Memory B cell (primary cell): ENCODE measurements at regions not wholly inside any gene's neighbourhood (a gene's known extent, or its start where the extent isn't known, plus 50 kb on each side); places are given as distances from the start of the nearest gene placed in this dataset.

Experiments
- ATAC-seq: fragments of 150-1000 bp; cut with Tn5 transposase; 2 replicates; pipeline ENCODE4 v1.10.0; 2021; ENCODE audit warnings: low read depth, mild to moderate bottlenecking, moderate library complexity
- DNase-seq, 2 donors: peaks; one replicate each; pipeline ENCODE4 v3.0.0; 2022; ENCODE audit warnings: low spot score in 2 of 2
- H3K27ac Mint-ChIP-seq: one replicate; pipeline ENCODE4 v1.8.0; 2022; ENCODE audit warnings: mild to moderate bottlenecking, moderate library complexity, mixed read lengths
- H3K27me3 Mint-ChIP-seq: one replicate; pipeline ENCODE4 v1.8.0; 2022; ENCODE audit warnings: mixed read lengths
- H3K36me3 Mint-ChIP-seq: one replicate; pipeline ENCODE4 v1.8.0; 2022; ENCODE audit warnings: mild to moderate bottlenecking, mixed read lengths
- H3K4me1 Mint-ChIP-seq: one replicate; pipeline ENCODE4 v1.8.0; 2022; ENCODE audit warnings: mixed read lengths
- H3K4me3 Mint-ChIP-seq: one replicate; pipeline ENCODE4 v1.8.0; 2022; ENCODE audit warnings: mild to moderate bottlenecking, moderate library complexity, mixed read lengths
- H3K9me3 Mint-ChIP-seq: one replicate; pipeline ENCODE4 v1.8.0; 2022; ENCODE audit warnings: mixed read lengths

- H3K27me3 Mint-ChIP-seq: no peaks in the 10 kb centered on the region
- no peak overlapping the region for H3K4me3 Mint-ChIP-seq
- H3K36me3 Mint-ChIP-seq: no peaks in the 10 kb centered on the region
- H3K9me3 Mint-ChIP-seq: peaks cover 2% of the 10 kb centered on the region
- no peaks in the 10 kb centered on the region for H3K4me1 Mint-ChIP-seq
- DNase-seq: no peak
- H3K27ac Mint-ChIP-seq: no peak overlapping the region
- no peak for ATAC-seq
Observed at GRCh38 chr13:22403144-22403543, 732.3 kb downstream of the FGF9 start.

DNA sequence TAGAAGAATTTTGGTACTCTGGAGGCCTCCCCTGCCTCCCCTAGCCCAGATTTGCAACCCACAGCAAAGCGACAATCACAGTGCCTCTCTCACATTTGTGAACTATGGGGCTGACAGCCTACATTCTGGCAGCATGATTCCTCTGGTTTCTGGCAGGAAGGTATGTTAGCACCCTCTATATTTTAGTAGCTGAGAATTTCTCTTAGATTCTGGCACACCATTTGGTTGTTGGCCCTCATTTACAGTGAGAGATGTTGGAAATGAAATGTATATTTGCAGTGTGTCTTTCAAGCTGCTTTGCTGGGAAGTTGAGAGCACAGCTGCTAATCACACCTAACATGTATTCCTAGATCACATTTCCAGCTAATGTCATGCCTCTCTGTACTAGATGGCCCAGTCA, 735.0 kb downstream of the FGF9 start:
- no peaks in the 10 kb centered on the region for H3K27me3 Mint-ChIP-seq
- DNase-seq: no peak
- peaks cover 3% of the 10 kb centered on the region for H3K9me3 Mint-ChIP-seq
- H3K27ac Mint-ChIP-seq: no peak overlapping the region
- H3K4me3 Mint-ChIP-seq: no peak overlapping the region
- no peak for ATAC-seq
- H3K36me3 Mint-ChIP-seq: no peaks in the 10 kb centered on the region
- no peaks in the 10 kb centered on the region for H3K4me1 Mint-ChIP-seq

GRCh38 chr13:22412452-22412851, 741.6 kb downstream of the FGF9 start:
- no peak overlapping the region for H3K27ac Mint-ChIP-seq
- DNase-seq (no peak), ATAC-seq (no peak)
- H3K27me3 Mint-ChIP-seq: no peaks in the 10 kb centered on the region
- no peak overlapping the region for H3K4me3 Mint-ChIP-seq
- H3K4me1 Mint-ChIP-seq: no peaks in the 10 kb centered on the region
- H3K9me3 Mint-ChIP-seq: peaks cover 16% of the 10 kb centered on the region
- no peaks in the 10 kb centered on the region for H3K36me3 Mint-ChIP-seq

DNA sequence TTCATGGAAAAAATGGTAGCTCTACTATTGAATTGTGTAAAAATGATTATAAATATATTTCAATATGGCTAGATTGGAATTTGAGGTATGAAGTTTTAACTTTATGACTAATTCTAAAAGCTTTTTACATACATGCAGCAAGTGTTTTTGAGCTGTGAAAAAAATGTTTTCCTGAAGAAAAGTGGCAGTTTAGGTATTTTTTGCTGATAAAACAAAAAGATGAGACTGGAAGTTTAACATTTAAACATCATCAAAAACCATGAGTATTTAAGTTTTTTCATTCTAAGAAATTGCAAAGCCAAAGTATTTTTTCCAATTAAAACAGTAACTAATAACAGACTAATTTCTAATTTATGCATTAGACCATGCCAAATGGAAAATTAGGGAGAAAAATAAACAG, 751.1 kb downstream of the FGF9 start:
- H3K4me1 Mint-ChIP-seq: no peaks in the 10 kb centered on the region
- H3K27me3 Mint-ChIP-seq: no peaks in the 10 kb centered on the region
- H3K27ac Mint-ChIP-seq: no peak overlapping the region
- ATAC-seq (no peak), DNase-seq (no peak)
- no peak overlapping the region for H3K4me3 Mint-ChIP-seq
- H3K9me3 Mint-ChIP-seq: peaks cover 3% of the 10 kb centered on the region
- peaks cover 2% of the 10 kb centered on the region for H3K36me3 Mint-ChIP-seq

- ATAC-seq (no peak), DNase-seq (no peak)
- H3K36me3 Mint-ChIP-seq: peaks cover 2% of the 10 kb centered on the region
- no peak overlapping the region for H3K4me3 Mint-ChIP-seq
- H3K27ac Mint-ChIP-seq: no peak overlapping the region
- H3K27me3 Mint-ChIP-seq: no peaks in the 10 kb centered on the region
- peaks cover 3% of the 10 kb centered on the region for H3K9me3 Mint-ChIP-seq
- no peaks in the 10 kb centered on the region for H3K4me1 Mint-ChIP-seq
Observed at GRCh38 chr13:22422712-22423111, 751.8 kb downstream of the FGF9 start.

DNA sequence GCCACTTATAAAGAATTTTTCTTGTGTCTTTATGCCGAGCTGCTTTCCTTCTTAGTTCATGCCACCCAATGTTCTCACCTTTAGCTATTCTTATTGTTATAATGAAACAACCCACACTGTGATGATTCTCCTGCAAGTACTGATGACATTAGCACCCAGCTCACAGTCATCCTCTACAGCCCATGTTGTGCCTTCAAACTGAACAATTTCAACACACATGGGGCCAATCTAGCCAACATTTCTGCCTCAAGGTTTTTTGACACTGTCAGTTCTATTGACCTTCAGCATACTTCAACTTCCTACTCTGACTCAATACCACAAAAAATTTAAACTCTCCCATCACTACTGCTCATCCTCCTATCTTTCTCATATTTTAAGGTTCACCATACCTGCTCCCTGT, 752.4 kb downstream of the FGF9 start:
- DNase-seq: no peak
- H3K9me3 Mint-ChIP-seq: peaks cover 3% of the 10 kb centered on the region
- ATAC-seq: no peak
- no peaks in the 10 kb centered on the region for H3K27me3 Mint-ChIP-seq
- H3K4me3 Mint-ChIP-seq: no peak overlapping the region
- H3K27ac Mint-ChIP-seq: no peak overlapping the region
- H3K36me3 Mint-ChIP-seq: peaks cover 2% of the 10 kb centered on the region
- H3K4me1 Mint-ChIP-seq: no peaks in the 10 kb centered on the region

GRCh38 chr13:22425087-22425486, 754.2 kb downstream of the FGF9 start:
- ATAC-seq (no peak), DNase-seq (no peak)
- peaks cover 2% of the 10 kb centered on the region for H3K36me3 Mint-ChIP-seq
- H3K27me3 Mint-ChIP-seq: no peaks in the 10 kb centered on the region
- H3K9me3 Mint-ChIP-seq: peaks cover 3% of the 10 kb centered on the region
- no peak overlapping the region for H3K4me3 Mint-ChIP-seq
- H3K27ac Mint-ChIP-seq: no peak overlapping the region
- no peaks in the 10 kb centered on the region for H3K4me1 Mint-ChIP-seq

DNA sequence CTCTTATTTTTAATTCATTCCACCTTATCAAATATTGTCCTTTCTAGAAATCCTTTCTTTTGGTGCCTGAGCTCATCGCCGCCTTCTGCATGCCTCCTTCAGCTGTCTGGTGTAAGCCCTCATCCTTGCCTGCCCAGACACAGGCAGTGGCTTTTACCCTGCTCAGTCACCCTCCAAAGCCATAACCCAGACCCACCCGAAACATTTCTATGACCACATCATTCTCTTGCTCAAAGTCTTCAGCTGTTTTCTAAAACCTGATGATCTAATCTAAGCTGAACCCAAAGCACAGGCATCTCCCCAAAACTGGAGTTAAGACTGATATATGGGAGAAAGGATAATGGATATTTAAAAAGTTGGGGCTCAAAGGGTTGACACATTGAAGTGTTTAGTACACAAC, 753.7 kb upstream of the SGCG start:
- Mint-ChIP-seq H3K27ac (no peak overlapping the region), H3K4me1 (no peaks in the 10 kb centered on the region), H3K27me3 (no peaks in the 10 kb centered on the region), H3K4me3 (no peak overlapping the region), H3K36me3 (peaks cover 2% of the 10 kb centered on the region), H3K9me3 (peaks cover 3% of the 10 kb centered on the region)
- ATAC-seq: no peak
- no peak for DNase-seq

GRCh38 chr13:22427783-22428182, 753.0 kb upstream of the SGCG start:
- Mint-ChIP-seq H3K9me3 (peaks cover 3% of the 10 kb centered on the region), H3K36me3 (peaks cover 2% of the 10 kb centered on the region), H3K27ac (no peak overlapping the region), H3K27me3 (no peaks in the 10 kb centered on the region), H3K4me3 (no peak overlapping the region), H3K4me1 (no peaks in the 10 kb centered on the region)
- DNase-seq (no peak), ATAC-seq (no peak)

DNA sequence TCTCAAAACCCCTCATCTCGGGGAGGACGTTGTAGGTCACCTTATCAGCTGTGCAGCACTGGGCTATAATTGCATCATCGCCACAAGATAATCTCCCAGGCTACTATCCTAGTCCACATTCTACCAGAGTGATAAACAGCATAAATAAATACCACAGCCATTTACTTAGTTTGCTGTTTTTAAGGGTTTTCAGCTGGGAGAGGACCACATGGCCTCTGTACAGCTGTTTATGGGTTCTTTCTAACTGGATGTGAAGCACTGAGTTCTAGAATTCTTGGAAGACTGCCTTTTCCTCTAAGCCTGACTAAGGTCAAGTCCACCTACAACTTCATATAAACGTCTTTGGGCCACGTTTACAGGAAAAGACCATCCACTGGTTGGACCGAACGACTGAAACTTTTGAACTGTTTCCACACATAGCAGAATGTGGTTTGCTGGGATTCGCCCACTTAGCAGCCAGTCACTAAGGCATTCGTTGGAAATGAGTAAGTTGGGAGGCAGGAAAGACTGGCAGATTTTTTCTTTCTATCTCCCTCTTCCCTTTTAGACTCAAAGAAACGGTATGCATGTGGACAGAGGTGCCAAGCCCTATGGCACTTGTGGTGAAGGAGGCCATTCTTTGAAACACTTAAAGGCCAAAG, 752.5 kb upstream of the SGCG start:
- H3K27ac Mint-ChIP-seq: no peak overlapping the region
- H3K4me1 Mint-ChIP-seq: no peaks in the 10 kb centered on the region
- no peaks in the 10 kb centered on the region for H3K36me3 Mint-ChIP-seq
- no peak overlapping the region for H3K4me3 Mint-ChIP-seq
- H3K27me3 Mint-ChIP-seq: no peaks in the 10 kb centered on the region
- ATAC-seq (no peak), DNase-seq (no peak)
- peaks cover 1% of the 10 kb centered on the region for H3K9me3 Mint-ChIP-seq

GRCh38 chr13:22432690-22433089, 748.1 kb upstream of the SGCG start:
- ATAC-seq (no peak), DNase-seq (no peak)
- H3K4me1 Mint-ChIP-seq: no peaks in the 10 kb centered on the region
- no peaks in the 10 kb centered on the region for H3K27me3 Mint-ChIP-seq
- no peak overlapping the region for H3K4me3 Mint-ChIP-seq
- no peaks in the 10 kb centered on the region for H3K9me3 Mint-ChIP-seq
- H3K27ac Mint-ChIP-seq: no peak overlapping the region
- no peaks in the 10 kb centered on the region for H3K36me3 Mint-ChIP-seq

DNA sequence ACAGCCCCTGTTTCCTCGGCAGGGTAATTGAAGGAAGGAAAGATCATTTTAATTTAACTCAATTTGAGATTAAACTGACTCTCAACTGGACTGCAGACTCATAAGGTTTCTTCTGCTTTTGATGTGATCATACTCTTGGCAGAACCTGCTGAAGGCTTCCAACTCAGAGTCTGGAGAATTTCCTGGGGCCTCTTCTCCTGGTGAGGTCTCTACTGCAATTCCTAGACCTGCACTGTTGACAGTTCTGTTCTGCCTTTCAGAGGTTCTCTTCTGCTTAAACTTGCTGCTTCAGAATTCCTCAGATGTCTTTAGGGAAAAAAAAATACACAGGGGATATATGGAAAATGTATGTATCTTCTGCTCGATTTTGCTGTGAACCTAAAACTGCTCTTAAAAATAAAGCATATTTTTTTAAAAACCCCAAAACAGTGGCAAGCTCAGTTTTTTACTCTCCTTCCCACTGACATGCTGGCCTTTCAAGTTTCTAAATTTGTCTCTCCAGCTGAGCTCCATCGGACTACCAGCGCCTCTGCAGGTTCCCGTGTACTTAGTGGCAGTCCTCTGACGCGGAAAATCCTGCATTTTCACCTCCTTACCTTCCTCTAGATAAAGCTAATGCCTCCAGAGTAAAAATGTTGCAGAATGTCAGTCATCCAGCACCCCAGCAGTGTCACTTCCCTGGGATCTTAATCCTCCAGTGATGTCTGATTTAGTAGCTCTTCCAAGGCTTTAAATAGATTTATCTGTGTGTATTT, 733.5 kb upstream of the SGCG start:
- DNase-seq (no peak), ATAC-seq (no peak)
- Mint-ChIP-seq H3K9me3 (peaks cover 2% of the 10 kb centered on the region), H3K4me1 (no peaks in the 10 kb centered on the region), H3K4me3 (no peak overlapping the region), H3K27ac (no peak overlapping the region), H3K36me3 (no peaks in the 10 kb centered on the region), H3K27me3 (no peaks in the 10 kb centered on the region)

- no peaks in the 10 kb centered on the region for H3K36me3 Mint-ChIP-seq
- no peaks in the 10 kb centered on the region for H3K27me3 Mint-ChIP-seq
- no peak overlapping the region for H3K4me3 Mint-ChIP-seq
- ATAC-seq (no peak), DNase-seq (no peak)
- no peaks in the 10 kb centered on the region for H3K4me1 Mint-ChIP-seq
- no peaks in the 10 kb centered on the region for H3K9me3 Mint-ChIP-seq
- H3K27ac Mint-ChIP-seq: no peak overlapping the region
Observed at GRCh38 chr13:22449251-22449650, 731.5 kb upstream of the SGCG start.

DNA sequence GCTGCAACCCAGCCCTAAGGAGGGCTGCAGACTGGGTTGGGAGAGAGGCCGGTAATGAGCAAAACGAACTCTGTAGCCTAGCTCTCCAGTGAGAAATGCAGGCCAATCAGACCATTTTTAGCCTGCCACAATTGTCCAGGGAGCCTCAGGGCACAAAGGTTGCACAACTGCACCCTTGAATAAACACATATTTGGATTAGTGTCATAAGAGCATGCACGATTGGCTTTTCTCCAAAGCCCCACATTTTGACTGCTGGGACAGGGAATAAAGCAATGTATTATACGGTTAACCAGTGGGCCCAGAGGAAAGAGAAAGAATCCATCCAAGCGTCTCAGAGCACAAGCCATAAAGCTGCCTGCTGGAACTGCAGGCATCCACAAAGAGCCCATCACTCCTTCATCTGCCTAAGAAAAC, 729.4 kb upstream of the SGCG start:
- no peak for ATAC-seq
- H3K36me3 Mint-ChIP-seq: no peaks in the 10 kb centered on the region
- DNase-seq: no peak
- no peaks in the 10 kb centered on the region for H3K4me1 Mint-ChIP-seq
- H3K27ac Mint-ChIP-seq: no peak overlapping the region
- H3K4me3 Mint-ChIP-seq: no peak overlapping the region
- no peaks in the 10 kb centered on the region for H3K9me3 Mint-ChIP-seq
- H3K27me3 Mint-ChIP-seq: no peaks in the 10 kb centered on the region

DNA sequence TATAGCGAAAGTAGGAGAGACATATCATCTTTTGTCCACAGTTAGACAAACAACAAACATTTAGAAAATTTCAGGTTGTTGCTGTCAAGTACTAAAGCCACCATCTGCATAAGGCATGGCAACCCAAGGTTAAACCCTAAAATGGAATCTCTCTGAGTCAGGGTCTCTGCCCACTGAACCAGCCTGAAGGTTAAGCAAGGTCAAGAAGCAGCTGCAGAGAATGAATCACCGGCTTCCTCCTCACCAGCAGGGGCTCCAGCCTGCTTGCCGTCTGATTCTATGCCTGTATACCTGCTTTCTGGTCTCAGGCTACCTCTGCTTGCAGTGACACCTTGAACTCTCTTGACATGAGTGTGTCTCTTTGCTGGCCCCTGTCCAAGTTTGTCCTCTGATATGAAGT, 726.2 kb upstream of the SGCG start:
- Mint-ChIP-seq H3K27ac (no peak overlapping the region), H3K36me3 (no peaks in the 10 kb centered on the region), H3K27me3 (no peaks in the 10 kb centered on the region), H3K4me1 (no peaks in the 10 kb centered on the region), H3K9me3 (no peaks in the 10 kb centered on the region), H3K4me3 (no peak overlapping the region)
- DNase-seq: no peak
- no peak for ATAC-seq
